ENCODE measurements at regions not wholly inside any gene's neighbourhood (a gene's known extent, or its start where the extent isn't known, plus 50 kb on each side); places are given as distances from the start of the nearest gene placed in this dataset.

- Histone ChIP-seq H3K9me3 (no peaks in the 10 kb centered on the region), H3K27ac (no peak overlapping the region), H3K36me3 (no peaks in the 10 kb centered on the region), H3K27me3 (no peaks in the 10 kb centered on the region), H3K4me3 (replicated peaks in 1 of 3) (no peak overlapping the region), H3K4me1 (no peaks in the 10 kb centered on the region)
- 83 to 88% methylated on average over 4 of the region's 4 CpGs for WGBS, 2 donors
- TF ChIP-seq POLR2A (IDR thresholded peaks at IDR 0.05) = no peak
- TF ChIP-seq CTCF (IDR thresholded peaks at IDR 0.05) = no peak
- intact Hi-C loops (cut with DNase I) = no loop called here
- DNase-seq = no peak
Observed at GRCh38 chr6:167655174-167655821, 171.4 kb upstream of the AFDN start.

- H3K27me3 ChIP-seq = no peaks in the 10 kb centered on the region
- 93 to 94% methylated on average over 5 of the region's 5 CpGs for WGBS, 2 donors
- H3K9me3 ChIP-seq = no peaks in the 10 kb centered on the region
- H3K36me3 ChIP-seq = no peaks in the 10 kb centered on the region
- H3K27ac ChIP-seq = no peak overlapping the region
- no peak for DNase-seq
- intact Hi-C loops (cut with DNase I) = no loop called here
- no peaks in the 10 kb centered on the region for H3K4me1 ChIP-seq
- no peak overlapping the region for H3K4me3 ChIP-seq (replicated peaks in 1 of 3)
- no peak for TF ChIP-seq CTCF (IDR thresholded peaks at IDR 0.05)
- TF ChIP-seq POLR2A (IDR thresholded peaks at IDR 0.05) = no peak
Observed at GRCh38 chr6:167658106-167658505, 168.6 kb upstream of the AFDN start.

GRCh38 chr6:167659046-167659445, 167.7 kb upstream of the AFDN start:
- Histone ChIP-seq H3K9me3 (no peaks in the 10 kb centered on the region), H3K4me3 (replicated peaks in 1 of 3) (no peak overlapping the region), H3K27ac (no peak overlapping the region), H3K4me1 (no peaks in the 10 kb centered on the region), H3K27me3 (no peaks in the 10 kb centered on the region), H3K36me3 (no peaks in the 10 kb centered on the region)
- WGBS, 2 donors = 92 to 95% methylated on average over 2 to 4 of the region's 4 CpGs
- intact Hi-C loops (cut with DNase I) = no loop called here
- no peak for DNase-seq
- TF ChIP-seq CTCF (IDR thresholded peaks at IDR 0.05) = no peak
- no peak for TF ChIP-seq POLR2A (IDR thresholded peaks at IDR 0.05)

- Histone ChIP-seq H3K4me3 (replicated peaks in 1 of 3) (no peak overlapping the region), H3K9me3 (no peaks in the 10 kb centered on the region), H3K27me3 (no peaks in the 10 kb centered on the region), H3K4me1 (no peaks in the 10 kb centered on the region), H3K27ac (no peak overlapping the region), H3K36me3 (no peaks in the 10 kb centered on the region)
- DNase-seq = no peak
- no peak for TF ChIP-seq POLR2A (IDR thresholded peaks at IDR 0.05)
- no peak for TF ChIP-seq CTCF (IDR thresholded peaks at IDR 0.05)
- WGBS, 2 donors = 76 to 81% methylated on average over 4 of the region's 4 CpGs
- intact Hi-C loops (cut with DNase I) = no loop called here
Observed at GRCh38 chr6:167660424-167660823, 166.3 kb upstream of the AFDN start.

GRCh38 chr6:167660944-167661551, 165.7 kb upstream of the AFDN start:
- Histone ChIP-seq H3K36me3 (no peaks in the 10 kb centered on the region), H3K4me3 (replicated peaks in 1 of 3) (no peak overlapping the region), H3K4me1 (no peaks in the 10 kb centered on the region), H3K27me3 (no peaks in the 10 kb centered on the region), H3K9me3 (no peaks in the 10 kb centered on the region), H3K27ac (no peak overlapping the region)
- intact Hi-C loops (cut with DNase I) = no loop called here
- DNase-seq = no peak
- no peak for TF ChIP-seq CTCF (IDR thresholded peaks at IDR 0.05)
- TF ChIP-seq POLR2A (IDR thresholded peaks at IDR 0.05) = no peak
- WGBS, 2 donors = 78 to 88% methylated on average over 9 of the region's 9 CpGs

Data from thyroid gland (tissue), 4 donors.